Astrocyte (in vitro differentiated cells and primary cell): ENCODE measurements at regions not wholly inside any gene's neighbourhood (a gene's known extent, or its start where the extent isn't known, plus 50 kb on each side); places are given as distances from the start of the nearest gene placed in this dataset.

Source experiments
- CTCF ChIP-seq: IDR thresholded peaks from 2 replicates; pipeline ENCODE4 v1.5.1; 2011; ENCODE audit warnings: low read depth, mild to moderate bottlenecking, inconsistent platforms, low read length, moderate library complexity; ENCODE audit not compliant: insufficient read depth
- EZH2 ChIP-seq: IDR thresholded peaks from 2 replicates; pipeline ENCODE4 v1.6.1; 2012; ENCODE audit warnings: mild to moderate bottlenecking, low read length, inconsistent platforms; ENCODE audit not compliant: insufficient read depth

- TF ChIP-seq CTCF (no peak), EZH2 (no peak)
Measured at GRCh38 chr17:77782611-77783010, 175.9 kb upstream of the TNRC6C start.
